HG03571 (cell line): ENCODE measurements at regions not wholly inside any gene's neighbourhood (a gene's known extent, or its start where the extent isn't known, plus 50 kb on each side); places are given as distances from the start of the nearest gene placed in this dataset.

ENCODE experiments used
- ATAC-seq: cut with Tn5 transposase; IDR thresholded peaks from one replicate; pipeline ENCODE4 v1.9.1; 2021; ENCODE audit not compliant: unreplicated experiment

GRCh38 chr2:192314800-192315481, 120.2 kb upstream of the TMEFF2 start:
- no peak for ATAC-seq

DNA sequence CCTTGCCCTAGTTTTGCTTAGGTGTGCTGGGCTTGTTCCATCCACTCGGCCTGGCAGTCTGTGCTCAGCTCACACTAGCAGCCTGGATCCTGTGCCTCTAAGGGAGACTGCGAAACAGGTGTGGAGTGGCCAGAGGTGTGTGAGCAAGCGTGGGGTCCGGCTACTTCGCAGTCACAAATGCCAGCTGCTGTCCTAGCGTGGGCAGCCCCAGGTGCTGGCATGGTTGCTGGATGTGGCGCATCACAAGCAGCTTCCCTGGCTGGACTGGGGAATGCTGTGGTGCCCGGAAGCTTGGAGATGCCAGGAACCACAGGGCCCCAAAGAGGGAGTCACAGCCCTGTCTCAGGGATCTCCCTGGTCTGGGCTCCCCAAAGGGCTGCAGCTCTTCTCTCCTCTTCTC, 119.0 kb upstream of the TMEFF2 start:
- ATAC-seq = no peak

DNA sequence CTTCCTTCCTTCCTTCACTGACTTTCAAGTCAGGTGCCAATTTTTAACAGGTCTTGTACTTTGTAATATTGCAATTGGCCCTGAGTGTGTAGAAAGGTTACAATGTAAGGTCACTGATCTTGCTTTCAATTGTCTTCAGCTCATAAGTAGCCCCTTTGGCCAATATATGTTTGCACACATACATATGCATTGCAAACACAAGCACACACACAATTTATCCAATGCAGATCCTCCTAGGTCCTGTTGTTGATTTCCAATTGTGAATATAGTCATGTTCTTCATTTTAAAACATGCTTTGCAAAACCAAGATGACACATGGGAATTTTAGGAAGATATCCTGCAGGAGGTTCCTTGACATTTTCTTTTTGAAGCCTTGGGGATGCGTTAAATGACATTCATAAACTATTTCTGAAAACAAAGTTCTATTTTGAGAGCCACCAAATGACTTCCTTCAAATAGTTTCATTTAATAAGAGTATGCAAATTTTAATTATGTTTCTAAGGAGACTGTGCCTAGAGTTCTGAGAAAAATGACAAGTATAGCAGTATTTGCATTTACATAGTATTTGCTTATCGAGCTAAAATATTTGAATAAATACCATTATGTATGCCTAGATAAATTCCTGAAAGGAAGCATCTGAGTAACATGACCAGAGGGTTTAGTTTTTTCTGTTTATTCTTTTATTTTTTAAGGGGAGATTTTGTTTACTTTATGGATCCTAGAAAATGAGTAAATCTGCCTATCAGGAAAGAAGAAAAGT, 117.1 kb upstream of the TMEFF2 start:
- ATAC-seq = no peak

GRCh38 chr2:192307530-192307929, 112.8 kb upstream of the TMEFF2 start:
- no peak for ATAC-seq

- ATAC-seq = no peak
These were observed 103.9 kb upstream of the TMEFF2 start for GRCh38 chr2:192298664-192299063.

DNA sequence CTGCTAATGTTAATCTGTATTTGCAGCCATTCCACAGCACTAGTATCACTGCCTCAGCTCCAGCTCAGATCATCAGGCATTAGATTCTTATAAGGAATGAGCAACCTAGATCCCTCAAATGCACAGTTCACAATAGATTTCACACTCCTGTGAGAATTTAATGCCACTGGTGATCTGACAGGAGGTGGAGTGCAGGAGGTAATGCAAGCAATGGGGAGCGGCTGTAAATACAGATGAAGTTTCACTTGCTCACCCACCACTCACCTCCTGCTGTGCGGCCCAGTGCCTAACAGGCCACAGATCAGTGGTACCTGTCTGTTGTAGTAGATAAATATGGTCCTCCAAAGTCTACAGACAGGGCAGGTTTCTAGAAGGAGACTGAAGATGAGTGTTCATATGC, 97.7 kb upstream of the TMEFF2 start:
- no peak for ATAC-seq

GRCh38 chr2:192288295-192288694, 93.6 kb upstream of the TMEFF2 start:
- ATAC-seq = no peak

GRCh38 chr2:192286093-192286701, 91.5 kb upstream of the TMEFF2 start:
- no peak for ATAC-seq

- no peak for ATAC-seq
These were observed 88.7 kb upstream of the TMEFF2 start for GRCh38 chr2:192283450-192283849.

DNA sequence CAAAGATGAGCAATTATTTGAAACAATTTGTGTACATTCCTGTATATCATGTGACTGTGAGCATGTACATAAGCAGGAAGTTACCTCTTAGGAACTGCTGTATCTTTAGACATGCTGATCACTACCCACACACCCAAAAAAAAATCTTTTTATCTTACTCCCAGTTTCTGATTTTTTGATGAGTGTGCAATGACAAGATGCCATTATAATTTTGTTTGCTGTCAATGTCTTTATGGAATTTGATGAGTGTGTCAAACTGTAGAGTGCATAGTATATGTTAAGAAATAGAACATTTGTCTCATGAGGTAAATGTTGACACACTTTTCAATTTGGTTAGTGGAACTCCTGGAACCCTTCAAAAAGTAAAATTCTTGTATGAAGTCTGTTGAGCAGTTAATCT, 84.0 kb upstream of the TMEFF2 start:
- ATAC-seq = no peak

DNA sequence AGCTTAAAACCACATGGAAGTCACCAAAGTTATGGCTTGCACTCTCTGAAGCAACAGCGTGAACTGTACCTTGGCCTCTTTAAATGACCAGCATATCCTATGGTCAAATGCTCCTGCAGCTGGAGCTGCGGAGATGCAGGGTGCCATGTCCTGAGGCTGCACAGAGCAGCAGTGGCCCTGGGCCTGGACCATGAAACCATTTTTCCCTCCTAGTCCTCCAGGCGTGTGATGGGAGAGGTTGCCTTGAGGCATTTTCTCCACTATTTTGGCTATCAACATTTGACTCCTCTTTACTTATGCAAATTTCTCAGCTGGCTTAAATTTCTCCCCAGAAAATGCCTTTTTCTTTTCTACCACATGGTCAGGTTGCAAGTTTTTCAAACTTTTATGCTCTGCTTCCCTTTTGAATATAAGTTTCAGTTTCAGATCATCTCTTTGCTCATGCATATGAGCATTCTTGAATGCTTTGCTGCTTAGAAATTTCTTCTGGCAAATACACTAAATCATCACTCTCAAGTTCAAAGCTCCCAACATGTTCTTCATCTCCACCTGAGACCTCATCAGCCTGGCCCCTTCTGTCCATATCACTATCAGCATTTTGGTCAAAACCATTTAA, 82.9 kb upstream of the TMEFF2 start:
- no peak for ATAC-seq

GRCh38 chr2:192275632-192276031, 80.9 kb upstream of the TMEFF2 start:
- ATAC-seq = no peak

DNA sequence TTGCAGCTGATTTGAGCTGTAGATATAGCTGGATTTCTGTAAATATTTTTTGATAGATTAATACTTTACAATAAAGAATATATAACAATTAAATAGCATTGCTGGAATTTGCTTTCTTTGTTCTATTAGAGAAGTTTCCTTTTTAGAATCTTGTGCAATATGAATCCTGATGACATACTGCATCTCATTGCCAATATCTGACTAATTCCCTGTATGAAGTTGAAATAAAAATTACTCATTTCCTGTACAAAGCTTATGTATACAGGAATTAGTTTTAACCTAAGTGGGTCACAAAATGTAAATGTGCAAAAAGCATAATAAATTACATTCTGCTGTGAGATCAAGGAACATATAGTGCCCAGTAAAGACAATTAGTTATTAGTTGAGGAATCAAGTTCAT, 72.8 kb upstream of the TMEFF2 start:
- ATAC-seq = no peak

DNA sequence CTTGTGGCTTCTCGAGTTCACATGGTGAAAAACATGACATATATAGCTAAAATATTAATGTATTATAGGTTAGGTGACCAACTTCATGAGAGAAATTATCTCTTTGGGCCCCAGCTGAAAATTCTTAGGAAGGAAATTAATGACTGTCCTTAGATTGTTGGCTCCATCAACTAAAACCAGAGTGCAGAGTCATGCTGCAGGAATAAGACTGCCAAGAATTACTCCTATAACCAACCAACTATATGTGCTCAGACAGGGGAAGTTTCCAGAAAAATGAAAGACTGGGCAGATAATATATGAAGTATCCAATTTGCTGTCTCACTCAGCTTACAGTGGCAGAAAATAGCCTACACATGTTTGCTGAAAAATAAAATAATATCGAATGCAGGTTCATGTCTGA, 71.0 kb upstream of the TMEFF2 start:
- ATAC-seq = no peak

- ATAC-seq = no peak
These were observed 59.7 kb upstream of the TMEFF2 start for GRCh38 chr2:192254444-192254843.

GRCh38 chr2:192253692-192254091, 59.0 kb upstream of the TMEFF2 start:
- no peak for ATAC-seq

- ATAC-seq = no peak
These were observed 56.2 kb upstream of the TMEFF2 start for GRCh38 chr2:192250961-192251360.

DNA sequence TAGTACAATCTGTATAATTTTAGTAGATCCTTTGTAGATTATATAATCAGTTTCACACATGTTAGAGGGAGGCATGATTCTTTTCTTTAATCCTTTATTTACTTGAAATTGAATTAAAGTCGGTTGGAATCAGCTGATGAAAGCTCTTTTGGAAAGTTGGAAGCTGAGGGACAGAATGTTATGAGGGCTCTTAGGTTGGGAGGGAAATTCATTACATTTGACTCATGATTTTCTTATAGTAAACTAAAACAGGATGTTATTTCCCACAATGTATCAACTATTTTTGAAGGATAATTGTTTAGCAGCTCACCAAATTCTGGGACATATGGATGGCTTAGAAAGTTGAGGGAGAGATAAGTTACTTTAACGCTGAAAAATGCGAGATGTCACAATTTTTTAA, 52.7 kb upstream of the TMEFF2 start:
- ATAC-seq = no peak

DNA sequence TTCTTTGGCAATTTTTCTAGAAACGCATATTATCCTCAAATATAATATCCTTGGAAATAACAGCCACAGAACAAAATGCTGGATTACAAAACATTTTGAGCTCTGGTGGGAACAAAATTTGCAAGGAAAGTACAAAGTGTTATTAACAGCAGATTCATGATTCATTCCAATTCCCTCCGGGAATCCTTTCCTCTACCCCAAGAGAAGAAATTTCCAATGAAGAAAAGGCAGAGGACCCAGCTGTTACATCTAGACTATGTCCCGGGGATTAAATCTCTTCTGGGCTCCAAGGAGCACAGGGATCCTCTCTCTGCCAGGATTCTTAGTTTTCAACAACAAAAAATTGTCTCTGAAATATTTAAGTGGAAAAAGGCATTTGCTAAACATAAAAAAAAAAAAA, 51.6 kb upstream of the TMEFF2 start:
- no peak for ATAC-seq

DNA sequence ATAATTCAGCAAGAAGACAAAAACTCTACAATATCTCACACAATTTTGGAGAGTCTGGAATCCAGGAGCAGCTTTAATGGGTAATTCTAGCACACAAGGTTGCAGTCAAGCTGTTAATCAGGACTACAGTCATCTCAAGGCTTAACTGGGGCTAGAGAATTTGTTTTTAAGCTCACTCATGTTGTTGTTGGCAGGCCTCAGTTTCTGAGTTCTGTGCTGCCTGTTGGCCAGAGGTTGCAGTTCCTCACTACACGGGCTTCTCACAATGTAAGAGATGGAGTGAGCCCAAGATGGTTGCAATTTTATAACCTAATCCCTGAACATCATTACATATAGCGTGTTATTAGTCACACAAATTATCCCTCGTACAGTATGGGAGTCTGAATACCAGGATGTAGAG, 50.6 kb upstream of the TMEFF2 start:
- ATAC-seq = no peak
